K562 (cell line): ENCODE measurements at regions not wholly inside any gene's neighbourhood (a gene's known extent, or its start where the extent isn't known, plus 50 kb on each side); places are given as distances from the start of the nearest gene placed in this dataset.

Experiments
- CREB1 ChIP-seq, 2 experiments: sonication (generic) in 1 of 2; formaldehyde crosslinking in 1 of 2; IDR thresholded peaks; 2 replicates each; pipeline versions ENCODE4 v1.6.1 to v1.8.0; 2012 to 2022; ENCODE audit warnings: inconsistent platforms in 1 of 2, mild to moderate bottlenecking in 1 of 2, missing genetic modification reagents in 1 of 2, moderate library complexity in 1 of 2
- DACH1 ChIP-seq: fragments of 450-650 bp; IDR thresholded peaks from 2 replicates; pipeline ENCODE4 v1.6.1; 2018; ENCODE audit not compliant: partially characterized antibody
- GABPB1 ChIP-seq: sonication (generic); formaldehyde crosslinking; IDR thresholded peaks from 2 replicates; pipeline ENCODE4 v1.8.0; 2022; ENCODE audit warnings: mild to moderate bottlenecking, missing genetic modification reagents
- HDAC3 ChIP-seq: fragments of 450-650 bp; IDR thresholded peaks from 2 replicates; pipeline ENCODE4 v1.6.1; 2018; ENCODE audit warnings: borderline replicate concordance, mild to moderate bottlenecking, moderate library complexity; ENCODE audit not compliant: partially characterized antibody
- IFI16 ChIP-seq: fragments of 250-450 bp; sonication (Bioruptor Pico); IDR thresholded peaks from 2 replicates; pipeline ENCODE4 v2.1.2; 2022; ENCODE audit warnings: mild to moderate bottlenecking, inconsistent platforms
- L3MBTL2 ChIP-seq: fragments of 450-650 bp; IDR thresholded peaks from 2 replicates; pipeline ENCODE4 v1.6.1; 2016; ENCODE audit warnings: mild to moderate bottlenecking, moderate library complexity
- MAFK ChIP-seq: IDR thresholded peaks from 2 replicates; pipeline ENCODE4 v1.6.1; 2011; ENCODE audit warnings: low read length, improper control_type of control experiment
- MEIS2 ChIP-seq: fragments of 450-650 bp; IDR thresholded peaks from 2 replicates; pipeline ENCODE4 v1.6.1; 2014; ENCODE audit warnings: mild to moderate bottlenecking; ENCODE audit not compliant: partially characterized antibody
- NFE2 ChIP-seq: IDR thresholded peaks from 2 replicates; pipeline ENCODE4 v1.6.1; 2014; ENCODE audit warnings: antibody characterized with exemption, low read depth
- NFRKB ChIP-seq: fragments of 450-650 bp; IDR thresholded peaks from 2 replicates; pipeline ENCODE4 v1.6.1; 2016; ENCODE audit warnings: low read depth
- NR2C2 ChIP-seq, 2 experiments: fragments of 200-800 bp in 1 of 2; sonication (Bioruptor generic) in 1 of 2; sonication (generic) in 1 of 2; formaldehyde crosslinking in 1 of 2; IDR thresholded peaks; 2 replicates each; pipeline versions ENCODE4 v1.6.1 to v1.8.0; 2016 to 2022; ENCODE audit warnings: mild to moderate bottlenecking in 1 of 2, missing compliant biosample characterization in 1 of 2, missing genetic modification characterization in 1 of 2, missing genetic modification reagents in 1 of 2
- POLR2B ChIP-seq: fragments of 450-650 bp; IDR thresholded peaks from 2 replicates; pipeline ENCODE4 v1.6.1; 2018; ENCODE audit warnings: low read depth; ENCODE audit not compliant: partially characterized antibody
- SMARCA4 ChIP-seq: fragments of 450-650 bp; IDR thresholded peaks from 2 replicates; pipeline ENCODE4 v1.6.1; 2016
- SMARCE1 ChIP-seq: fragments of 450-650 bp; IDR thresholded peaks from 2 replicates; pipeline ENCODE4 v1.7.1; 2016; ENCODE audit warnings: mild to moderate bottlenecking
- ZKSCAN8 ChIP-seq: fragments of 200-800 bp; sonication (Bioruptor generic); IDR thresholded peaks from 2 replicates; pipeline ENCODE4 v1.6.1; 2016; ENCODE audit warnings: missing genetic modification characterization, missing compliant biosample characterization
- TF ChIP-seq, protein P1 (sequence below): conservative IDR thresholded peaks from 2 replicates; pipeline ENCODE4 v1.6.1; 2011; ENCODE audit warnings: low read depth, mild to moderate bottlenecking, low read length; ENCODE audit not compliant: control insufficient read depth
- TF ChIP-seq, protein P2 (sequence below): sonication (generic); formaldehyde crosslinking; IDR thresholded peaks from 2 replicates; pipeline ENCODE4 v1.8.0; 2022; ENCODE audit warnings: mild to moderate bottlenecking, missing genetic modification reagents
- TF ChIP-seq, protein P3 (sequence below): fragments of 200-800 bp; sonication (Bioruptor generic); IDR thresholded peaks from 2 replicates; pipeline ENCODE4 v1.6.1; 2017; ENCODE audit warnings: missing genetic modification characterization, missing compliant biosample characterization
- TF ChIP-seq, protein P4 (sequence below): fragments of 200-800 bp; sonication (Bioruptor generic); IDR thresholded peaks from 2 replicates; pipeline ENCODE4 v1.6.1; 2017; ENCODE audit warnings: missing genetic modification characterization, missing compliant biosample characterization
- TF ChIP-seq, protein P5 (sequence below): IDR thresholded peaks from 2 replicates; pipeline ENCODE4 v1.6.1; 2016; ENCODE audit warnings: missing genetic modification characterization, missing compliant biosample characterization

DNA sequence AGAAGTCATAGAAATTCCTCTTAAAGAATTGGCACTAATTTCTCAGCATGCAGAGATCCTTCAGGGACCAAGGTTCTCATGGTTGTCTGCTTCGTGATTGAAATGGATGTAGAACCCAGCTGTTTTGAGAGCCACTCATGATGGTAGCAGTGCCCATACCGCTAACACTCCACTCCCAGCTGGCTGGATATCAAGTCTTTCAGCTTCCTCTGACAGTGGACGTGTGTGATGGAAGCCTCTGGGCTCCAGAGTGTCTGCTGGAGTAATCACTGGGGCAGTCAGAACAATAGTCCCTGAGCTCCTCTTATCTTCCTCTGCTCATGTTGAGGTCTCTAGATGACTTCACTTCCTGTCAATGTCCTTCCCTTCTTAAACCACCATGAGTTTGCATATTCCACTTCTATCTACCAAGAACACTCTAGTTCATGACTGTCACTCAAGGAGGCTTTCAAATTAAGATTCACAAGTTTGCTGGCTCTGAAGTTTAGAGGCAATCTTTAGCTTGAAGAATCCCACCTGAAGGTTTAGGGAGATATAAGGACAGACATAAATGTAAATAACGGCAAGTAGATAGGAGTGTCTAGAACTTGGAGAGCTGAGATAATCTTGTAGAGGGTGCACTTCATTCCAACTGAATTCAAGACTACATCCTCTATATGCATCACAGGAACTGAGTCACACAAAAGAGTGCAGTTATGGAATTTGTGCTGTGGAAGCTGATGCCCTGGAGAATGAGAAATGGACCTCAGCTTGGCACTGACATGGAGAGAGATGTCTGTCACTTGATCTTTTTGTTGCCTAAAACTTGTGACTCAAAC is 64.5 kb upstream of the WDR1 start (continued):
- 0 out of 2 replicates have a peak, but pooled peaks have one; percentile 43 for TF ChIP-seq NR2C2 (CRISPR knock-in tag; IDR thresholded peaks at IDR 0.05)
- no peak for TF ChIP-seq NR2C2 (tag; IDR thresholded peaks at IDR 0.05)
- TF ChIP-seq POLR2B = peak; percentile 84
- peak; percentile 97 for TF ChIP-seq SMARCE1
- TF ChIP-seq ZKSCAN8 (CRISPR knock-in tag) = peak; percentile 16; the same call in 1 of the 2 replicates
- TF ChIP-seq MAFK = peak; percentile 94
- TF ChIP-seq NFRKB = peak; percentile 96; the same call in 1 of the 2 replicates
- TF ChIP-seq HDAC3 = peak; percentile 97
- TF ChIP-seq IFI16 = peak; percentile 63; the same call in 1 of the 2 replicates
- peak; percentile 85 for TF ChIP-seq GABPB1 (CRISPR knock-in tag)
- TF ChIP-seq NFE2 = peak; percentile 99
- TF ChIP-seq SMARCA4 = peak; percentile 98
- peak; percentile 97 for TF ChIP-seq MEIS2
- TF ChIP-seq, protein P1, sequence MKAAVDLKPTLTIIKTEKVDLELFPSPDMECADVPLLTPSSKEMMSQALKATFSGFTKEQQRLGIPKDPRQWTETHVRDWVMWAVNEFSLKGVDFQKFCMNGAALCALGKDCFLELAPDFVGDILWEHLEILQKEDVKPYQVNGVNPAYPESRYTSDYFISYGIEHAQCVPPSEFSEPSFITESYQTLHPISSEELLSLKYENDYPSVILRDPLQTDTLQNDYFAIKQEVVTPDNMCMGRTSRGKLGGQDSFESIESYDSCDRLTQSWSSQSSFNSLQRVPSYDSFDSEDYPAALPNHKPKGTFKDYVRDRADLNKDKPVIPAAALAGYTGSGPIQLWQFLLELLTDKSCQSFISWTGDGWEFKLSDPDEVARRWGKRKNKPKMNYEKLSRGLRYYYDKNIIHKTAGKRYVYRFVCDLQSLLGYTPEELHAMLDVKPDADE = 0 out of 2 replicates have a peak, but pooled peaks have one; percentile 47
- peak; percentile 76 for TF ChIP-seq CREB1 (IDR thresholded peaks at IDR 0.05)
- TF ChIP-seq CREB1 (CRISPR knock-in tag; IDR thresholded peaks at IDR 0.05) = peak; percentile 73; the same call in 1 of the 2 replicates
- TF ChIP-seq, protein P2, sequence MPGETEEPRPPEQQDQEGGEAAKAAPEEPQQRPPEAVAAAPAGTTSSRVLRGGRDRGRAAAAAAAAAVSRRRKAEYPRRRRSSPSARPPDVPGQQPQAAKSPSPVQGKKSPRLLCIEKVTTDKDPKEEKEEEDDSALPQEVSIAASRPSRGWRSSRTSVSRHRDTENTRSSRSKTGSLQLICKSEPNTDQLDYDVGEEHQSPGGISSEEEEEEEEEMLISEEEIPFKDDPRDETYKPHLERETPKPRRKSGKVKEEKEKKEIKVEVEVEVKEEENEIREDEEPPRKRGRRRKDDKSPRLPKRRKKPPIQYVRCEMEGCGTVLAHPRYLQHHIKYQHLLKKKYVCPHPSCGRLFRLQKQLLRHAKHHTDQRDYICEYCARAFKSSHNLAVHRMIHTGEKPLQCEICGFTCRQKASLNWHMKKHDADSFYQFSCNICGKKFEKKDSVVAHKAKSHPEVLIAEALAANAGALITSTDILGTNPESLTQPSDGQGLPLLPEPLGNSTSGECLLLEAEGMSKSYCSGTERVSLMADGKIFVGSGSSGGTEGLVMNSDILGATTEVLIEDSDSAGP (CRISPR knock-in tag) = no peak
- TF ChIP-seq DACH1 = no peak
- TF ChIP-seq, protein P3, sequence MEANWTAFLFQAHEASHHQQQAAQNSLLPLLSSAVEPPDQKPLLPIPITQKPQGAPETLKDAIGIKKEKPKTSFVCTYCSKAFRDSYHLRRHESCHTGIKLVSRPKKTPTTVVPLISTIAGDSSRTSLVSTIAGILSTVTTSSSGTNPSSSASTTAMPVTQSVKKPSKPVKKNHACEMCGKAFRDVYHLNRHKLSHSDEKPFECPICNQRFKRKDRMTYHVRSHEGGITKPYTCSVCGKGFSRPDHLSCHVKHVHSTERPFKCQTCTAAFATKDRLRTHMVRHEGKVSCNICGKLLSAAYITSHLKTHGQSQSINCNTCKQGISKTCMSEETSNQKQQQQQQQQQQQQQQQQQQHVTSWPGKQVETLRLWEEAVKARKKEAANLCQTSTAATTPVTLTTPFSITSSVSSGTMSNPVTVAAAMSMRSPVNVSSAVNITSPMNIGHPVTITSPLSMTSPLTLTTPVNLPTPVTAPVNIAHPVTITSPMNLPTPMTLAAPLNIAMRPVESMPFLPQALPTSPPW (CRISPR knock-in tag) = peak; percentile 67
- TF ChIP-seq, protein P4, sequence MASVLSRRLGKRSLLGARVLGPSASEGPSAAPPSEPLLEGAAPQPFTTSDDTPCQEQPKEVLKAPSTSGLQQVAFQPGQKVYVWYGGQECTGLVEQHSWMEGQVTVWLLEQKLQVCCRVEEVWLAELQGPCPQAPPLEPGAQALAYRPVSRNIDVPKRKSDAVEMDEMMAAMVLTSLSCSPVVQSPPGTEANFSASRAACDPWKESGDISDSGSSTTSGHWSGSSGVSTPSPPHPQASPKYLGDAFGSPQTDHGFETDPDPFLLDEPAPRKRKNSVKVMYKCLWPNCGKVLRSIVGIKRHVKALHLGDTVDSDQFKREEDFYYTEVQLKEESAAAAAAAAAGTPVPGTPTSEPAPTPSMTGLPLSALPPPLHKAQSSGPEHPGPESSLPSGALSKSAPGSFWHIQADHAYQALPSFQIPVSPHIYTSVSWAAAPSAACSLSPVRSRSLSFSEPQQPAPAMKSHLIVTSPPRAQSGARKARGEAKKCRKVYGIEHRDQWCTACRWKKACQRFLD (CRISPR knock-in tag) = peak; percentile 75; the same call in 1 of the 2 replicates
- TF ChIP-seq L3MBTL2 = peak; percentile 64
- TF ChIP-seq, protein P5, sequence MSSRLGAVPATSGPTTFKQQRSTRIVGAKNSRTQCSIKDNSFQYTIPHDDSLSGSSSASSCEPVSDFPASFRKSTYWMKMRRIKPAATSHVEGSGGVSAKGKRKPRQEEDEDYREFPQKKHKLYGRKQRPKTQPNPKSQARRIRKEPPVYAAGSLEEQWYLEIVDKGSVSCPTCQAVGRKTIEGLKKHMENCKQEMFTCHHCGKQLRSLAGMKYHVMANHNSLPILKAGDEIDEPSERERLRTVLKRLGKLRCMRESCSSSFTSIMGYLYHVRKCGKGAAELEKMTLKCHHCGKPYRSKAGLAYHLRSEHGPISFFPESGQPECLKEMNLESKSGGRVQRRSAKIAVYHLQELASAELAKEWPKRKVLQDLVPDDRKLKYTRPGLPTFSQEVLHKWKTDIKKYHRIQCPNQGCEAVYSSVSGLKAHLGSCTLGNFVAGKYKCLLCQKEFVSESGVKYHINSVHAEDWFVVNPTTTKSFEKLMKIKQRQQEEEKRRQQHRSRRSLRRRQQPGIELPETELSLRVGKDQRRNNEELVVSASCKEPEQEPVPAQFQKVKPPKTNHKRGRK (tag) = no peak
